GM20000 (cell line): ENCODE measurements at regions not wholly inside any gene's neighbourhood (a gene's known extent, or its start where the extent isn't known, plus 50 kb on each side); places are given as distances from the start of the nearest gene placed in this dataset.
"Not testable (repeated sequence)": the region's sequence is repeated elsewhere in the genome, so short reads cannot be mapped to it uniquely, and the experiment has no call there.

ENCODE experiments used
- DNase-seq: peaks from one replicate; pipeline ENCODE4 v3.0.0; 2012; ENCODE audit warnings: low spot score
- TF ChIP-seq, protein P1 (sequence below): IDR thresholded peaks from 2 replicates; pipeline ENCODE4 v1.5.1; 2012; ENCODE audit warnings: mild to moderate bottlenecking, control low read depth; ENCODE audit errors: extremely low read depth, missing control alignments

DNA sequence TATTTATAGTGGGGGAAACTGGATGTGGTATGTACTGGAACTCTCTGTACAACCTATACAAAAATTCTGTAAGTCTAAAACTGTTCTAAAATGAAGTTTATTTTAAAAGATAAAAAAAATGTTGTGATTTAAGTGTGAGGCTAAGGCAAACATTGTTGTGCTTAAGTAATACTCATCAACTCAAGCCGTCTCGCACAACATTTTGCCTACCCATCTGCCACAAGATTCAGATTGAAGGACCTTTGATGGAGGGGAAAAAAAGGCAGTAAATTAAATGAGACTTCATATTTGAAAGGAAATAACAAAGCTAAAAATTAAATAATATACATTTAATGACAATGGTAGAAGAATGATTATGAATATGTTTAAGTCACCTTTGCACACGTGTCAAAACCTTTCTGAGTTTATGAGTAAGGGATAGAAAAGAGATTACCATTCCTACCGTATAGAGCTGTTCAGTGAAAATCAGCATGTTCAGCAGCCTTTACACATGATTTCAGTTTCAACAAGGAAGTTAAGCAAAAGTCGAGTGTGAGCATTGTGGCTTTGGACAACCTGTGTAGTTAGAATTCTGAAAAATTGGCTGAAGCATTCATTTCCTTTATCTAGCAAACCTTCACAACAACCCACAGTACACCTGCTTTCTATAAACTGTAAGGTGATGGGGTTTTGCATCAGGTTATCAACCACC lies 499.3 kb downstream of the IRS1 start:
- TF ChIP-seq, protein P1, sequence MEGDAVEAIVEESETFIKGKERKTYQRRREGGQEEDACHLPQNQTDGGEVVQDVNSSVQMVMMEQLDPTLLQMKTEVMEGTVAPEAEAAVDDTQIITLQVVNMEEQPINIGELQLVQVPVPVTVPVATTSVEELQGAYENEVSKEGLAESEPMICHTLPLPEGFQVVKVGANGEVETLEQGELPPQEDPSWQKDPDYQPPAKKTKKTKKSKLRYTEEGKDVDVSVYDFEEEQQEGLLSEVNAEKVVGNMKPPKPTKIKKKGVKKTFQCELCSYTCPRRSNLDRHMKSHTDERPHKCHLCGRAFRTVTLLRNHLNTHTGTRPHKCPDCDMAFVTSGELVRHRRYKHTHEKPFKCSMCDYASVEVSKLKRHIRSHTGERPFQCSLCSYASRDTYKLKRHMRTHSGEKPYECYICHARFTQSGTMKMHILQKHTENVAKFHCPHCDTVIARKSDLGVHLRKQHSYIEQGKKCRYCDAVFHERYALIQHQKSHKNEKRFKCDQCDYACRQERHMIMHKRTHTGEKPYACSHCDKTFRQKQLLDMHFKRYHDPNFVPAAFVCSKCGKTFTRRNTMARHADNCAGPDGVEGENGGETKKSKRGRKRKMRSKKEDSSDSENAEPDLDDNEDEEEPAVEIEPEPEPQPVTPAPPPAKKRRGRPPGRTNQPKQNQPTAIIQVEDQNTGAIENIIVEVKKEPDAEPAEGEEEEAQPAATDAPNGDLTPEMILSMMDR: no peak
- DNase-seq: no peak

DNA sequence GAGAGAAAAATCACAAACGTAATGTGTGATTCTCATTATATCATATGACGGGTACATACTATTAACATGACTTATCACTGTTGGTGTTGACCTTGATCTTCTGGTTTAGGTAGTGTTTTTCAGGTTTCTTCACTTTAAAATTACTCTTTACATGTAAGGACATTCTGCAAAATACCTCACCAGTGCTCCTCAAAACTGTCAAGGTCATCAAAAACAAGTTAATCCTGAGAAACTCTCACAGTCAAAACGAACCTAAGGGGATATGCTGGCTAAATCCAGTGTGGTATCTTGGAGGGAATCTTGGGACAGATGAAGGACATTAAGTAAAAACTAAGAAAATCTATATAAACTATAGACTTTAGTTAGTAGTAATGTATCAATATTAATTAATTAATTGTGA lies 499.8 kb downstream of the IRS1 start:
- DNase-seq: no peak
- TF ChIP-seq, protein P1: no peak

DNA sequence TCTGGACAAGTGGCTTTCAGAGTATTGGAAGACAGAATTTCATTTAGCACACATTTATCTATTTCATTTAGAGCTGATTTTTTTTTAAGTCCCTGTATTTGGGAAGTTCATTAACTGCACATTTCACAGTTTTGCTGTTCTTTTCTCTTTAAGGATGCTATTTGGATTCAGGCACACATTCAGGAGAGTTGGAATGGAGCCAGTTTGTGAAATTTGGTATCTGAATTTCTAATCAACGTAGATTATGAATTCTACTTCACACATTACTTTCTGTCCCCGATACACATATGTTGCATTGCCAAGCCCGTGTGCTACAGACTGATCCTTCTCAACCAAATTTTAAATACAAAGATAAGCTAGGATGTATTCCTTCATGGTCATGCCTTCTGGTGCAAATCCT lies 503.9 kb downstream of the IRS1 start:
- TF ChIP-seq, protein P1: no peak
- no peak for DNase-seq

DNA sequence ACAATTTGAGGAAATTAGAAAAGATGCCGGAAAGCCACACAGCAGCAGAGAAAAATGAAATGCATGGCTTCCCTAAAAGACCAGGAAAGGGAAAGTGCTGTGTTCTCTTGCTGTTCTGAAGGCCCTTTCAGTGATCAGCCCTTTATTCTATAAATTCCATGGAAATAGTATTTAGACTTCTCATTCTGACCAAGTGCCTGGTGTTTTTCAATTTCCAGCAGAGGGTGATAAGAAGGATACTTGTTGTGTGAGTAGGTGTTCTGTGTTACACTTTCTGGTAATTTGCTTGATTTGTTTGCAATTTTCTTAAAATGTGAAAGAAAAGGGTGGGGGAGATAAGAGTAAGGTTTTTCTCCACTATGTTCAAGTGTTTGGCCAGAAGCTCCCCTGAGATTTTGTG lies 504.5 kb downstream of the IRS1 start:
- TF ChIP-seq, protein P1: no peak
- DNase-seq: no peak

DNA sequence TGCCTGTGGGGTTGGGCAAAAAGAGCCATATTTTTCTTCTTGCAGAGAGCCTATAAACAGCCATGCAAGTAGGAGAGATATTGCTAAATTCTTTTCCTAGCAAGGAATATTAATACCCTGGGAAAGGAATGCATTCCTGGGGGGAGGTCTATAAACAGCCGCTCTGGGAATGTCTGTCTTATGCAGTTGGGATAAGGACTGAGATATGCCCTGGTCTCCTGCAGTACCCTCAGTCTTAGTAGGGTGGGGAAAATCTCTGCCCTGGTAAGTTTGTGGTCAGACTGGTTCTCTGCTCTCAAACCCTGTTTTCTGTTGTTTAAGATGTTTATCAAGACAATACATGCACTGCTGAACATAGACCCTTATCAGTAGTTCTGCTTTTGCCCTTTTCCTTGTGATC lies 508.3 kb downstream of the IRS1 start:
- not testable (repeated sequence) for DNase-seq

DNA sequence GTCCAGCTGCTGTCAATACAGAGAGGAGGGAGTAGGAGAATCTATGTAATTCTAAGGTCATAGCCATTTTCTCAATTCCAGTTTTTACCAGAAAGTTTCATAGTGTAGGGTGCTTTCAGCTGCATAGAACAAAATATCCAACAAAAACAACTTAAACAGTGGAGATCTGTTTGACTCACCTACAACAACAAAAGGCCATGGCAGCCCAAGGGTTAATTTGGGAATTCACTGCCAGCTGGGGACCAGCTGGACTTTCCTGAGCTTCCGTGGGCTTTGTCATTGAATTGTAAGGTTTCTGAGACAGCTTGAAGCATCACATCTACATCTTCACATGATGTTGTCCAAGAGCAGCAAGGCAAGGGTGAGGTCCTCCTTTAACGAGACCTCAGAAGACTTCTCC lies 512.7 kb downstream of the IRS1 start:
- no peak for DNase-seq
- TF ChIP-seq, protein P1: no peak

DNA sequence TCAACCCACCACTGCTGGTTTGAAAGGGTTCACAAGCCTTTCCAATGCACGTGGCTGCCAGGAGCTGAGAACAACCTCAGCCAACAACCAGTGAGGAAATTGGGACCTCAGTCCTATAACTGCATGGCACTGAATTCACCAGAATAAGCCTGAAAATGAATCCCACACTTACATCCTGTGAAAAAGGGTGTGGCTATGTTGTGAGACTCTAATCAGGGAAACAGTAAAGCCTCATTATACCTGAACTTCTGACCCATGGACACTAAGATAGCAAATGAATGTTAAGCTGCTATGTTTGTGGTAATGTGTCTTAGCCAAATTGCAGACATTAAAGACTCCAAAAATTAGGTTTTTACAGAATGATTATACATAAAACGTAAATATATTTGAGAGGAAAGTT lies 515.8 kb downstream of the IRS1 start:
- DNase-seq: no peak
- TF ChIP-seq, protein P1: no peak

DNA sequence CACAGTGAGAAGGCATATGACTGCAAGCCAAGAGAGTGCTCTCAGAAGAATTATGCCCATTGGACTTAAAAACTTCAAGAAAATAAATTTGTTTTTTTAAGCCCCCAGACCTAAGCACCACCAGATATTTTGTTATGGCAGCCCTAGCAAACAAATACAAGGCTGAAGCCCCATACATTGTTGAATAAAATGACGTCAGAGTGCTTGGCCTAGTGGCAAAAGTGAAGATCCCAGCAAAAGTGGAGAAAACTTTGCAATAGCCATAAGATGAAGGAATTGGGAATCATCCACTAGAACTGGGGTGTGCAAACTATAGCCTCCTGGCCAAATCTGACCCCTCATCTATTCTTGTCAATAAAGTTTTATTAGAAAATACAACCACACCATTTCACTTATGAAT lies 517.5 kb downstream of the IRS1 start:
- TF ChIP-seq, protein P1: no peak
- no peak for DNase-seq

DNA sequence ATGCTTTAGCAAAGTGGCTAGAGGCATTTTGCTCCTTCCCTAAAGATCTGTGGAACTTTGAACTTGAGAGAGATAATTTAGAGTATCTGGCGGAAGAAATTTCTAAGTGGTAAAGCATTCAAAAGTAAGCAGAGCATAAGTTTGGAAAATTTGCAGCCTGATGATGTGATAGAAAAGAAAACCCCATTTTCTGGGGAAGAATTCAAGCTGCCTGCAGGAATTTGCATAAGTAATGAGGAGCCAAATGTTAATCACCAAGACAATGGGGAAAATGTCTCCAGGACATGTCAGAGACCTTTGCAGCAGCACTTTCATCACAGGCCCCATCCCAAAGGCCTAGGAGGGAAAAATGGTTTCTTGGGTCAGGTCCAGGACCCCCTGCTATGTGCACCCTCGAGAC lies 519.5 kb downstream of the IRS1 start:
- DNase-seq: not testable (repeated sequence)
